Vagina (tissue), 2 donors: ENCODE measurements at regions not wholly inside any gene's neighbourhood (a gene's known extent, or its start where the extent isn't known, plus 50 kb on each side); places are given as distances from the start of the nearest gene placed in this dataset.

Source experiments
- DNase-seq, 2 donors: peaks; one replicate each; pipeline ENCODE4 v3.0.0-alpha.2; 2017; ENCODE audit errors: extremely low spot score in 2 of 2
- H3K27ac ChIP-seq: fragments of 200-600 bp; sonication (generic); one replicate; pipeline ENCODE4 v1.5.1; 2019
- H3K27me3 ChIP-seq: fragments of 200-600 bp; sonication (generic); one replicate; pipeline ENCODE4 v1.5.1; 2019
- H3K36me3 ChIP-seq, 2 donors: fragments of 200-600 bp; sonication (generic); one replicate each; pipeline ENCODE4 v1.5.1; 2017 to 2019
- H3K4me1 ChIP-seq: fragments of 200-600 bp; sonication (generic); one replicate; pipeline ENCODE4 v1.5.1; 2019
- H3K4me3 ChIP-seq, 2 donors: fragments of 200-600 bp; sonication (generic); 1 replicate in 1 of 2; 2 replicates in 1 of 2; pipeline ENCODE4 v1.5.1; 2016 to 2019
- H3K9me3 ChIP-seq: fragments of 200-600 bp; sonication (generic); one replicate; pipeline ENCODE4 v1.5.1; 2019
- CTCF ChIP-seq, 3 experiments: fragments of 450-650 bp in 2 of 3; fragments of 200-600 bp in 1 of 3; sonication (generic) in 1 of 3; IDR thresholded peaks; one replicate each; pipeline ENCODE4 v1.5.1; 2017 to 2019; ENCODE audit warnings: antibody characterized with exemption in 3 of 3, mild to moderate bottlenecking in 2 of 3, moderate library complexity in 2 of 3
- POLR2A ChIP-seq, 2 donors: fragments of 450-650 bp; IDR thresholded peaks; one replicate each; pipeline ENCODE4 v1.6.1; 2017; ENCODE audit warnings: antibody characterized with exemption in 2 of 2, mild to moderate bottlenecking in 2 of 2, moderate library complexity in 2 of 2
- POLR2AphosphoS5 ChIP-seq, 2 donors: sonication (generic); formaldehyde crosslinking; IDR thresholded peaks; one replicate each; pipeline ENCODE4 v1.9.0; 2017; ENCODE audit warnings: antibody characterized with exemption in 2 of 2, mild to moderate bottlenecking in 2 of 2, low read depth in 1 of 2; ENCODE audit not compliant: insufficient read depth in 1 of 2
- intact Hi-C: fragments of 100-400 bp; cut with DNase I; formaldehyde crosslinking; loops from one replicate; pipeline ENCODE4 v1.15.1; 2023

- TF ChIP-seq POLR2A (IDR thresholded peaks at IDR 0.05): no peak
- TF ChIP-seq POLR2AphosphoS5 (IDR thresholded peaks at IDR 0.05; ENCODE audit: insufficient read depth in 1 of 2, low read depth in 1 of 2): no peak
- TF ChIP-seq CTCF (IDR thresholded peaks at IDR 0.05): no peak
- no peak for DNase-seq
- H3K27me3 ChIP-seq: no peaks in the 10 kb centered on the region
- no peaks in the 10 kb centered on the region for H3K36me3 ChIP-seq
- H3K4me3 ChIP-seq: no peak overlapping the region
- no peak overlapping the region for H3K27ac ChIP-seq
- H3K4me1 ChIP-seq: no peaks in the 10 kb centered on the region
- no peaks in the 10 kb centered on the region for H3K9me3 ChIP-seq
- intact Hi-C loops: no loop called here
Observed at GRCh38 chr5:87051502-87052113, 216.1 kb upstream of the RASA1 start.

- intact Hi-C loops: no loop called here
- Histone ChIP-seq H3K4me3 (no peak overlapping the region), H3K9me3 (no peaks in the 10 kb centered on the region), H3K27me3 (no peaks in the 10 kb centered on the region), H3K36me3 (no peaks in the 10 kb centered on the region), H3K4me1 (no peaks in the 10 kb centered on the region), H3K27ac (no peak overlapping the region)
- DNase-seq: no peak
- TF ChIP-seq POLR2A (IDR thresholded peaks at IDR 0.05) (no peak), POLR2AphosphoS5 (IDR thresholded peaks at IDR 0.05; ENCODE audit: insufficient read depth in 1 of 2, low read depth in 1 of 2) (no peak)
Observed at GRCh38 chr5:87053146-87053545, 214.5 kb upstream of the RASA1 start.

- Histone ChIP-seq H3K4me3 (no peak overlapping the region), H3K4me1 (no peaks in the 10 kb centered on the region), H3K9me3 (no peaks in the 10 kb centered on the region), H3K27ac (no peak overlapping the region), H3K27me3 (no peaks in the 10 kb centered on the region), H3K36me3 (no peaks in the 10 kb centered on the region)
- intact Hi-C loops: no loop called here
- TF ChIP-seq POLR2AphosphoS5 (IDR thresholded peaks at IDR 0.05; ENCODE audit: insufficient read depth in 1 of 2, low read depth in 1 of 2): no peak
- TF ChIP-seq CTCF (IDR thresholded peaks at IDR 0.05): no peak
- no peak for TF ChIP-seq POLR2A (IDR thresholded peaks at IDR 0.05)
- no peak for DNase-seq
Observed at GRCh38 chr5:87054821-87055220, 212.9 kb upstream of the RASA1 start.

GRCh38 chr5:87061046-87061445 is 206.6 kb upstream of the RASA1 start:
- H3K4me3 ChIP-seq: no peak overlapping the region
- no peaks in the 10 kb centered on the region for H3K4me1 ChIP-seq
- no peak for DNase-seq
- TF ChIP-seq POLR2A (IDR thresholded peaks at IDR 0.05): no peak
- no peak for TF ChIP-seq CTCF (IDR thresholded peaks at IDR 0.05)
- TF ChIP-seq POLR2AphosphoS5 (IDR thresholded peaks at IDR 0.05; ENCODE audit: insufficient read depth in 1 of 2, low read depth in 1 of 2): no peak
- H3K27ac ChIP-seq: no peak overlapping the region
- no peaks in the 10 kb centered on the region for H3K36me3 ChIP-seq
- intact Hi-C loops: no loop called here
- no peaks in the 10 kb centered on the region for H3K27me3 ChIP-seq
- H3K9me3 ChIP-seq: no peaks in the 10 kb centered on the region

GRCh38 chr5:87069311-87069710 is 198.4 kb upstream of the RASA1 start:
- Histone ChIP-seq H3K27me3 (no peaks in the 10 kb centered on the region), H3K27ac (no peak overlapping the region), H3K9me3 (no peaks in the 10 kb centered on the region), H3K36me3 (no peaks in the 10 kb centered on the region), H3K4me1 (no peaks in the 10 kb centered on the region), H3K4me3 (no peak overlapping the region)
- DNase-seq: no peak
- TF ChIP-seq CTCF (IDR thresholded peaks at IDR 0.05): no peak
- no peak for TF ChIP-seq POLR2A (IDR thresholded peaks at IDR 0.05)
- TF ChIP-seq POLR2AphosphoS5 (IDR thresholded peaks at IDR 0.05; ENCODE audit: insufficient read depth in 1 of 2, low read depth in 1 of 2): no peak
- intact Hi-C loops: no loop called here
